ENCODE measurements at regions not wholly inside any gene's neighbourhood (a gene's known extent, or its start where the extent isn't known, plus 50 kb on each side); places are given as distances from the start of the nearest gene placed in this dataset.
"Not testable (repeated sequence)": the region's sequence is repeated elsewhere in the genome, so short reads cannot be mapped to it uniquely, and the experiment has no call there.

GRCh38 chr4:11069581-11070211, 359.0 kb downstream of the HS3ST1 start:
- FAIRE-seq: no peak

GRCh38 chr4:11069083-11069482, 359.6 kb downstream of the HS3ST1 start:
- TF ChIP-seq HDAC2 (IDR thresholded peaks at IDR 0.05) (no peak), RARB (CRISPR knock-in tag; IDR thresholded peaks at IDR 0.05) (no peak), KDM5A (IDR thresholded peaks at IDR 0.05) (no peak), EP300 (IDR thresholded peaks at IDR 0.05) (no peak), CHD2 (IDR thresholded peaks at IDR 0.05; ENCODE audit: low read length, partially characterized antibody) (no peak)
- Histone ChIP-seq H3K4me2 (no peak overlapping the region), H3K27ac (no peak overlapping the region), H3K9me3 (no peaks in the 10 kb centered on the region), H3K4me3 (no peak overlapping the region), H3K4me1 (no peaks in the 10 kb centered on the region)
- CTCF ChIA-PET: no interaction called here
- no peak for FAIRE-seq
- ATAC-seq: no peak
- no peak for DNase-seq (ENCODE audit: low read depth in 1 of 2, low spot score in 1 of 2)
- POLR2A ChIA-PET: no interaction called here
- 9% methylated on average over 3 of the region's 3 CpGs for WGBS (ENCODE audit: missing lambda C conversion rate)

More at GRCh38 chr4:11069581-11070211, 359.0 kb downstream of the HS3ST1 start:
- TF ChIP-seq MAZ (IDR thresholded peaks at IDR 0.05; ENCODE audit: borderline replicate concordance, low read depth, low read length) (no peak), MAFK (IDR thresholded peaks at IDR 0.05; ENCODE audit: partially characterized antibody) (no peak), CBX2 (IDR thresholded peaks at IDR 0.05; ENCODE audit: borderline replicate concordance, low read depth) (no peak), POLR2A (IDR thresholded peaks at IDR 0.05; ENCODE audit: low read length) (no peak), JUNB (IDR thresholded peaks at IDR 0.05) (no peak), CEBPB (IDR thresholded peaks at IDR 0.05) (no peak), MAX (IDR thresholded peaks at IDR 0.05) (no peak), HDAC2 (IDR thresholded peaks at IDR 0.05) (no peak), NFE2L2 (conservative IDR thresholded peaks at IDR 0.05; ENCODE audit: low read length) (no peak), KDM5A (IDR thresholded peaks at IDR 0.05) (no peak)
- ChIA-PET CTCF (no interaction called here), POLR2A (no interaction called here)
- Histone ChIP-seq H3K4me1 (no peaks in the 10 kb centered on the region), H3K4me2 (no peak overlapping the region), H3K4me3 (no peak overlapping the region), H3K9me3 (no peaks in the 10 kb centered on the region), H3K27ac (no peak overlapping the region)
- DNase-seq (ENCODE audit: low read depth in 1 of 2, low spot score in 1 of 2) (no peak), ATAC-seq (no peak)
- WGBS (ENCODE audit: missing lambda C conversion rate): 6% methylated on average over 2 of the region's 2 CpGs

GRCh38 chr4:11066584-11066983, 362.1 kb downstream of the HS3ST1 start:
- not testable (repeated sequence) for FAIRE-seq
- WGBS (ENCODE audit: missing lambda C conversion rate): 62% methylated on average over 16 of the region's 22 CpGs

GRCh38 chr4:11060637-11061036, 368.1 kb downstream of the HS3ST1 start:
- POLR2A ChIA-PET; H3K4me3 ChIP-seq; CTCF ChIA-PET; H3K9me3 ChIP-seq; DNase-seq (ENCODE audit: low read depth in 1 of 2, low spot score in 1 of 2); ATAC-seq; H3K27ac ChIP-seq; FAIRE-seq; H3K4me1 ChIP-seq; H3K4me2 ChIP-seq: not testable (repeated sequence)
- WGBS (ENCODE audit: missing lambda C conversion rate): 15% methylated on average over 3 of the region's 3 CpGs

More at GRCh38 chr4:11066584-11066983, 362.1 kb downstream of the HS3ST1 start:
- H3K4me2 ChIP-seq; DNase-seq (ENCODE audit: low read depth in 1 of 2, low spot score in 1 of 2); POLR2A ChIA-PET; CTCF ChIA-PET; ATAC-seq; H3K4me1 ChIP-seq; H3K27ac ChIP-seq; H3K9me3 ChIP-seq; H3K4me3 ChIP-seq: not testable (repeated sequence)

GRCh38 chr4:11054937-11055336, 370.4 kb upstream of the CLNK start:
- H3K4me3 ChIP-seq; POLR2A ChIA-PET; H3K4me1 ChIP-seq; H3K27ac ChIP-seq; H3K4me2 ChIP-seq; DNase-seq (ENCODE audit: low read depth in 1 of 2, low spot score in 1 of 2); CTCF ChIA-PET; ATAC-seq; FAIRE-seq; H3K9me3 ChIP-seq: not testable (repeated sequence)
- 41% methylated on average over 6 of the region's 7 CpGs for WGBS (ENCODE audit: missing lambda C conversion rate)

GRCh38 chr4:11053601-11054220, 369.1 kb upstream of the CLNK start:
- POLR2A ChIA-PET: no interaction called here
- H3K4me2 ChIP-seq: no peak overlapping the region
- WGBS (ENCODE audit: missing lambda C conversion rate): 18% methylated on average over 5 of the region's 5 CpGs
- H3K4me1 ChIP-seq: no peaks in the 10 kb centered on the region
- DNase-seq (ENCODE audit: low read depth in 1 of 2, low spot score in 1 of 2) (no peak), FAIRE-seq (no peak), ATAC-seq (no peak)
- no peaks in the 10 kb centered on the region for H3K9me3 ChIP-seq
- CTCF ChIA-PET: no interaction called here
- H3K27ac ChIP-seq: no peak overlapping the region
- H3K4me3 ChIP-seq: no peak overlapping the region
- TF ChIP-seq USF2 (IDR thresholded peaks at IDR 0.05): no peak
- no peak for TF ChIP-seq POLR2A (IDR thresholded peaks at IDR 0.05; ENCODE audit: low read length)
- TF ChIP-seq TFCP2L1 (CRISPR knock-in tag; IDR thresholded peaks at IDR 0.05): no peak
- TF ChIP-seq HES2 (IDR thresholded peaks at IDR 0.05): no peak
- no peak for TF ChIP-seq EHMT2 (IDR thresholded peaks at IDR 0.05; ENCODE audit: low read depth)
- no peak for TF ChIP-seq TP53 (CRISPR knock-in tag; IDR thresholded peaks at IDR 0.05)
- TF ChIP-seq HEYL (CRISPR knock-in tag; IDR thresholded peaks at IDR 0.05): no peak

Measured in A549 (cell line).